OCI-LY7 (cell line): ENCODE measurements at regions not wholly inside any gene's neighbourhood (a gene's known extent, or its start where the extent isn't known, plus 50 kb on each side); places are given as distances from the start of the nearest gene placed in this dataset.
A peak's percentile ranks its signal among the peaks of the same experiment; 100 is the strongest.

Source experiments
- BruUV-seq: library from RNA; stranded (reverse); fragments of 400-500 nt; replicated peaks from 2 replicates; lab custom pipeline; 2021; lab: Mats Ljungman, UMichigan
- CTCF ChIA-PET: fragments of 300-600 bp; sonication (Branson Sonifier 250); formaldehyde crosslinking; loops from one replicate; lab custom pipeline; 2022; ENCODE audit warnings: antibody characterized with exemption; ENCODE audit not compliant: unreplicated experiment; lab: Charles Lee
- POLR2A ChIA-PET: fragments of 300-600 bp; sonication (Branson Sonifier 250); formaldehyde crosslinking; loops from one replicate; lab custom pipeline; 2022; ENCODE audit warnings: antibody characterized with exemption; lab: Charles Lee
- DNase-seq: peaks from one replicate; pipeline ENCODE4 v3.0.0-alpha.2; 2015; ENCODE audit warnings: low spot score
- H2AFZ ChIP-seq: fragments of 200-600 bp; sonication (generic), shearing (Covaris generic); 2 replicates; pipeline ENCODE4 v1.6.1; 2014; ENCODE audit warnings: mild to moderate bottlenecking, antibody characterized with exemption, low read length, moderate library complexity
- H3K27ac ChIP-seq: fragments of 200-600 bp; sonication (generic); 2 replicates; pipeline ENCODE4 v1.5.1; 2014; ENCODE audit warnings: mixed run types, low read depth, mild to moderate bottlenecking, moderate library complexity, low read length, inconsistent platforms; ENCODE audit not compliant: poor library complexity, severe bottlenecking
- H3K36me3 ChIP-seq: fragments of 200-600 bp; sonication (generic); 2 replicates; pipeline ENCODE4 v1.6.1; 2014; ENCODE audit warnings: mild to moderate bottlenecking, antibody characterized with exemption, low read length, moderate library complexity, mixed read lengths; ENCODE audit not compliant: insufficient read depth
- H3K4me1 ChIP-seq: fragments of 200-600 bp; sonication (generic); 2 replicates; pipeline ENCODE4 v1.5.1; 2014; ENCODE audit warnings: mild to moderate bottlenecking, low read length; ENCODE audit not compliant: insufficient read depth, poor library complexity, severe bottlenecking
- H3K4me2 ChIP-seq: fragments of 200-600 bp; sonication (generic); 2 replicates; pipeline ENCODE4 v1.6.1; 2014; ENCODE audit warnings: mild to moderate bottlenecking, low read length
- H3K4me3 ChIP-seq: fragments of 200-600 bp; sonication (generic); 2 replicates; pipeline ENCODE4 v1.5.1; 2014; ENCODE audit warnings: mild to moderate bottlenecking, low read depth, low read length; ENCODE audit not compliant: poor library complexity, severe bottlenecking
- H3K79me2 ChIP-seq: fragments of 200-600 bp; sonication (generic); 2 replicates; pipeline ENCODE4 v1.6.1; 2016; ENCODE audit warnings: low read depth, mild to moderate bottlenecking, low read length, moderate library complexity, mixed read lengths; ENCODE audit not compliant: insufficient read depth
- H3K9me2 ChIP-seq: fragments of 200-600 bp; sonication (generic); 2 replicates; pipeline ENCODE4 v1.6.1; 2016; ENCODE audit warnings: mild to moderate bottlenecking, low read length, mixed read lengths; ENCODE audit not compliant: insufficient read depth
- H3K9me3 ChIP-seq: fragments of 200-600 bp; sonication (generic); 2 replicates; pipeline ENCODE4 v1.6.1; 2014; ENCODE audit warnings: mild to moderate bottlenecking, mixed run types, low read length, mixed read lengths
- H4K20me1 ChIP-seq: fragments of 200-600 bp; sonication (generic); 2 replicates; pipeline ENCODE4 v1.6.1; 2014; ENCODE audit warnings: mild to moderate bottlenecking, antibody characterized with exemption, low read length, moderate library complexity, mixed read lengths; ENCODE audit not compliant: insufficient read depth
- CTCF ChIP-seq: fragments of 200-600 bp; sonication (generic); conservative IDR thresholded peaks from 2 replicates; pipeline ENCODE4 v1.5.1; 2014; ENCODE audit warnings: mild to moderate bottlenecking, antibody characterized with exemption, low read length, moderate library complexity, mixed read lengths
- EZH2phosphoT487 ChIP-seq: fragments of 200-600 bp; sonication (generic); IDR thresholded peaks from 2 replicates; pipeline ENCODE4 v1.6.1; 2018; ENCODE audit warnings: low read depth, borderline replicate concordance, mild to moderate bottlenecking, mixed run types, antibody characterized with exemption, low read length, moderate library complexity, mixed read lengths
- intact Hi-C: fragments of 100-400 bp; cut with micrococcal nuclease; formaldehyde crosslinking; loops from one replicate; pipeline ENCODE4 v1.10.0; 2022; ENCODE audit not compliant: unreplicated experiment

DNA sequence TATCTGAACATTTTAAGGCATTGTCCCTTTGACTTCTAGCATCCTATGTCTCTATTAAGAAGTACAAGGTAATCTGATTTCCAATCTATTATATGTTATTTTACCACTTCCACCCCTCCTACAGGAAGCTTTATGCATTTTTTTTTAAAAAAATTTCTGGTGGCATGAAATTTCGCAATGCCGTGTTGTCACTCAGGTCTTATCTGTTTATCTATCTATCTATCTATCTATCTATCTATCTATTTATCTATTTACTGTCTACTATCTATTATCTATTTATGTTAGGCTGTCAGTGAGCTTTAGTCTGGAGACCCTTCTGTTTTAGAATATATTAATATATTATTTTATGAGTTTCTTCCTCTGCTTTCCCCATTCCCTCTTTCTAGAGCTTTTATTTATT is 125.3 kb upstream of the FAM9C start:
- Histone ChIP-seq H2AFZ (no peak overlapping the region), H3K79me2 (no peaks in the 10 kb centered on the region), H3K27ac (no peak overlapping the region), H4K20me1 (no peaks in the 10 kb centered on the region), H3K4me3 (no peak overlapping the region), H3K4me2 (no peak overlapping the region), H3K4me1 (no peaks in the 10 kb centered on the region), H3K9me2 (no peaks in the 10 kb centered on the region), H3K36me3 (no peaks in the 10 kb centered on the region), H3K9me3 (no peaks in the 10 kb centered on the region)
- intact Hi-C loops, result loop anchor here (10.0 kb wide), 1 partner anchor 55 kb away; no protein-coding TSS in a partner anchor
- ChIA-PET POLR2A (interaction anchor here (0.6 to 0.7 kb wide), 2 partner anchors 21 to 366 kb away, joined by 3 to 4 read pairs; no protein-coding TSS in a partner anchor), CTCF (no interaction called here)
- TF ChIP-seq CTCF (no peak), EZH2phosphoT487 (no peak)
- BruUV-seq, result no TSS peak
- no peak for DNase-seq

GRCh38 chrX:13168269-13168668 is 123.8 kb upstream of the FAM9C start:
- no peak overlapping the region for H3K4me2 ChIP-seq
- intact Hi-C loops, result loop anchor here (10.0 kb wide), 1 partner anchor 57 kb away; no protein-coding TSS in a partner anchor
- H3K4me1 ChIP-seq, result no peaks in the 10 kb centered on the region
- no peak overlapping the region for H3K4me3 ChIP-seq
- no peak for DNase-seq
- peak overlapping the region; percentile 54; the same call in 1 of the 2 replicates for H2AFZ ChIP-seq
- POLR2A ChIA-PET, result no interaction called here
- TF ChIP-seq CTCF (no peak), EZH2phosphoT487 (no peak)
- H3K9me3 ChIP-seq, result no peaks in the 10 kb centered on the region
- no peak overlapping the region for H3K27ac ChIP-seq
- no peaks in the 10 kb centered on the region for H4K20me1 ChIP-seq
- no TSS peak for BruUV-seq
- H3K79me2 ChIP-seq, result no peaks in the 10 kb centered on the region
- H3K36me3 ChIP-seq, result no peaks in the 10 kb centered on the region
- CTCF ChIA-PET, result no interaction called here
- no peaks in the 10 kb centered on the region for H3K9me2 ChIP-seq

- ChIA-PET POLR2A (interaction anchor here (0.8 kb wide), 1 partner anchor 10 kb away, joined by 3 read pairs; no protein-coding TSS in a partner anchor), CTCF (no interaction called here)
- H3K4me2 ChIP-seq, result no peak overlapping the region
- H3K4me1 ChIP-seq, result no peaks in the 10 kb centered on the region
- H4K20me1 ChIP-seq, result no peaks in the 10 kb centered on the region
- H2AFZ ChIP-seq, result peak overlapping the region; percentile 54; the same call in 1 of the 2 replicates
- intact Hi-C loops, result loop anchor here (10.0 kb wide), 1 partner anchor 57 kb away; no protein-coding TSS in a partner anchor
- TF ChIP-seq EZH2phosphoT487 (no peak), CTCF (no peak)
- no peaks in the 10 kb centered on the region for H3K9me2 ChIP-seq
- peak; percentile 4 for DNase-seq
- no TSS peak for BruUV-seq
- H3K79me2 ChIP-seq, result no peaks in the 10 kb centered on the region
- no peak overlapping the region for H3K27ac ChIP-seq
- no peak overlapping the region for H3K4me3 ChIP-seq
- no peaks in the 10 kb centered on the region for H3K9me3 ChIP-seq
- H3K36me3 ChIP-seq, result no peaks in the 10 kb centered on the region
Measured at GRCh38 chrX:13167481-13168231, 123.2 kb upstream of the FAM9C start.
